T-helper 2 cell treated with Interferon-gamma antibody and Interleukin-4, amounts not matched to agents 5 μg/mL and 100 μg/mL, for 36 hours (primary cell): ENCODE measurements at regions not wholly inside any gene's neighbourhood (a gene's known extent, or its start where the extent isn't known, plus 50 kb on each side); places are given as distances from the start of the nearest gene placed in this dataset.

Experiments
- DNase-seq: peaks from one replicate; pipeline ENCODE4 v3.0.0; 2021; ENCODE audit warnings: low spot score
- H3K27ac Mint-ChIP-seq: one replicate; pipeline ENCODE4 v1.8.0; 2021; ENCODE audit warnings: mild to moderate bottlenecking, mixed read lengths
- H3K27me3 Mint-ChIP-seq: one replicate; pipeline ENCODE4 v1.8.0; 2021; ENCODE audit warnings: low read depth, mixed read lengths
- H3K36me3 Mint-ChIP-seq: one replicate; pipeline ENCODE4 v1.8.0; 2021; ENCODE audit warnings: low read depth, mixed read lengths
- H3K4me1 Mint-ChIP-seq: one replicate; pipeline ENCODE4 v1.8.0; 2021; ENCODE audit warnings: low read depth, mixed read lengths
- H3K4me3 Mint-ChIP-seq: one replicate; pipeline ENCODE4 v1.8.0; 2022; ENCODE audit warnings: mild to moderate bottlenecking, moderate library complexity, mixed read lengths
- H3K9me3 Mint-ChIP-seq: one replicate; pipeline ENCODE4 v1.8.0; 2021; ENCODE audit warnings: mixed read lengths

GRCh38 chr4:106618956-106619355, 250.4 kb upstream of the GIMD1 start:
- Mint-ChIP-seq H3K9me3 (no peaks in the 10 kb centered on the region), H3K36me3 (no peaks in the 10 kb centered on the region), H3K27me3 (no peaks in the 10 kb centered on the region), H3K4me3 (no peak overlapping the region), H3K27ac (no peak overlapping the region), H3K4me1 (no peaks in the 10 kb centered on the region)
- no peak for DNase-seq

DNA sequence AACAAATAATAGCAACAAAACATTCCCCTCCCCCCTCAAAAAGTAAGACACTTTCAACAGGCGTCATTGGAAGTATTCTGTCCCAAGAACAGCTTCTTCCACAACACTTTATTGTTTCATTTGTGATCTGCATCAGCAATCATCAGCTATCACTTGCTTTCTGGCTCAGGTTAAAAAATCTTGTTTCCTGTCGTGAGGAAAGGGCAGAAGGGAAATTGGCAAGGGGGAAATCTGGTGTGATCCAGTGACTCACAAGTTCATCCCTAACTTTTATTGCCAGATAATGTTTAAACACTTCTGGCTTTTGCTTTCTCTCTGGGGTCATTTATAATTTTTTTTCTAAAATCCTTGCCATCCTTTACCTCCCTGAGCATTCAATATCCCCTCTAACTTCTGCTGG, 247.4 kb upstream of the GIMD1 start:
- Mint-ChIP-seq H3K27me3 (no peaks in the 10 kb centered on the region), H3K27ac (no peak overlapping the region), H3K4me1 (no peaks in the 10 kb centered on the region), H3K36me3 (no peaks in the 10 kb centered on the region), H3K9me3 (no peaks in the 10 kb centered on the region), H3K4me3 (no peak overlapping the region)
- DNase-seq: no peak

DNA sequence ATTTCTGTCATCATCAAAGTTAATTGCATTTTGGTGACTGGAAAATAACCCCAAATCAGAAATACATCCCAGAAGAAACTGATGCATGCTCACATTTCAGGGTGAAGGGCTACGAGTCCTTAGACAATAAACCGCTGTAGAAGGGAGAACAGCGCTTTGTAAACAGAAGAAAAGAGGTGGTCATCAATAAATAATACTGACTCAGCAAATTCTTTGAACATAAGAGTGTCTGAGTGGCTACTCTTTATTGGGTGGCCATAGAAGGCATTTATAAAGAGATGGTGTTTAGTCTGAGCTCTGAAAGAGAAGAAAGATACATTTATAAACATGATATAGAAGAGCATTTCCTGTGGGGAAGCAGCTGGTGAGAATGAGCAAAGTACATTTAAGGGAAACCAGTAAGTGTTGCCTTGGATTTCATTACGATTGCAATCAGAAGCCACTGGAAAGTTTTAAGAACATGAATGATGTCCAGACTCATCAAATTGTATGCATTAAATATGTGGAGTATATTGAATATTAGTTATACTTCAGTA, 246.9 kb upstream of the GIMD1 start:
- no peak for DNase-seq
- no peaks in the 10 kb centered on the region for H3K36me3 Mint-ChIP-seq
- H3K4me3 Mint-ChIP-seq: no peak overlapping the region
- H3K9me3 Mint-ChIP-seq: no peaks in the 10 kb centered on the region
- H3K4me1 Mint-ChIP-seq: no peaks in the 10 kb centered on the region
- no peaks in the 10 kb centered on the region for H3K27me3 Mint-ChIP-seq
- H3K27ac Mint-ChIP-seq: no peak overlapping the region

GRCh38 chr4:106614441-106614840, 245.9 kb upstream of the GIMD1 start:
- no peak for DNase-seq
- Mint-ChIP-seq H3K27ac (no peak overlapping the region), H3K4me3 (no peak overlapping the region), H3K4me1 (no peaks in the 10 kb centered on the region), H3K36me3 (no peaks in the 10 kb centered on the region), H3K9me3 (no peaks in the 10 kb centered on the region), H3K27me3 (no peaks in the 10 kb centered on the region)

- Mint-ChIP-seq H3K9me3 (no peaks in the 10 kb centered on the region), H3K4me1 (no peaks in the 10 kb centered on the region)
These were observed 241.3 kb upstream of the GIMD1 start for GRCh38 chr4:106609917-106610316.

DNA sequence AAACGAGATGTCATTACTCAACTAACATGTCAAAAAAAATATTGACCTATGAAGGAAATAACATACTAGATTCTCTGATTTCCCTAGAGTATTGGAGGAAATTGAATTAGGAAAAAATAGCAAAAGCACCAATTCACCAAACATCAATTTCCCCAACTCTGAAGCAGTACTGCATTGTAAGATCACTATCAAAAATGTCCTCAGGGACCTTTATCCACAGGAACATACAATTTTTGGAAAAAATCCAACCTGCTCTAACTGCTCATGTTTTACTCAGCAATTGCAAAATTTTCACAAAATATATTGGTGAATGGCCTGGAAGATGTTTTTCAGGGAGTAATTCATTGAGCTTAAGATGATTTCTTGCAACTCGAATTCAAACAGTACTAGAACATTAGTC, 239.0 kb upstream of the GIMD1 start:
- DNase-seq: no peak
- Mint-ChIP-seq H3K4me3 (no peak overlapping the region), H3K4me1 (no peaks in the 10 kb centered on the region), H3K36me3 (no peaks in the 10 kb centered on the region), H3K27me3 (no peaks in the 10 kb centered on the region), H3K9me3 (no peaks in the 10 kb centered on the region), H3K27ac (no peak overlapping the region)

More at GRCh38 chr4:106609917-106610316, 241.3 kb upstream of the GIMD1 start:
- Mint-ChIP-seq H3K27ac (no peak overlapping the region), H3K4me3 (no peak overlapping the region), H3K36me3 (no peaks in the 10 kb centered on the region), H3K27me3 (no peaks in the 10 kb centered on the region)
- no peak for DNase-seq

DNA sequence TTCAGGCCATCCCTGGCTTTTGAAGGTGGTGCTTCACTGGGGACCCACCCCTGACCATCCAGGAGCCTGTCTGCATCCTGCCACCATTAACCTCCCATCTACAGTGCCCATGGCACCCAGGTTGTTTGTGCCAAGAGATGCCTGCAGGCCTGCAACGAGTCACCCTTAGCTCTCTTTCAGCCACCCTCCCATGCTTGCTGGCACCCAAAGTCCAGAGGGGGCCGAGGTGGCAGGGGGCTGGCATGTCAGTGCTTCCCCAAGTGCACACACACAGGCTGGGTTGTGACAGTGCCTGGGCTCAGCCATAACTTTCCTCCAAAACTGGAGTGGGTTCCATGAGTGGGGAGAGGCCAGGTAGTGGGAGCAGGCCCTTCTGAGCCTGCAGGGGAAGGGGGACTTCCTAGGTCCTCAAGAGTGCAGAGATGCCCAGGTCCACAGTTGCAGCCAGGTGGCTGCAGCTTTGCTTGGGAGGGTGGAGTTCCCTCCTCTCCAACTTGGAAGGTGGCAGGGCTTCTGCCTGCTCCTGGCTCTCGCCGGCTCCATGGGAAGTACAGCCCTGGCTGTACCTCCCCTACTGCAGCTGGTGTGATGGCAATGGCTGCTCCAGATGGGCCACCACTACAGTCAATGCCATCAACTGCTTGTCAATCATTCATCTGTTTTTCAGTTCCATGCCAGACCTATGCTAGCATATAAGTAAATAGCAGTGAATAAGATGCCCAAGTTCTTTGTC, 235.9 kb upstream of the GIMD1 start:
- Mint-ChIP-seq H3K27ac (no peak overlapping the region), H3K4me3 (no peak overlapping the region), H3K36me3 (no peaks in the 10 kb centered on the region), H3K27me3 (no peaks in the 10 kb centered on the region), H3K4me1 (no peaks in the 10 kb centered on the region), H3K9me3 (no peaks in the 10 kb centered on the region)
- no peak for DNase-seq

DNA sequence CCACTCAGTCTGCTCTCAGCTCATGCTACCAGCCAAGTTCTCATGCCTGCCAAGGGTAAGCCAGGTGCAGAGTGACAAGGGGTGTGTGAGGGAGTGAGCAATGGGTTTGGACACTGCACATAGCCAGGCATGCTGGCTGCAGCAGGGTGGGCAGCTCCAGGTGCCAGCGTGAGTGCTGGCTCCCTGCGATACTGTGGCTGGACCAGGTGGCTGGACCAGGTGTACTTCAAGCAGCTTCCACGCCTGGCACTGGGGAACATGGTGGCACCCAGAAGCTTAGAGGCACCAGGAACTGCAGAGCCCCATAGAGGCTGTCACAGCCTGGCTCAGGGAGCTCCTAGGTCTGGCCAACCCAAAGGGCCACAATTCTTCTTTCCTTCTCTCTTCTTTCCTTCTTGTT, 234.9 kb upstream of the GIMD1 start:
- no peak for DNase-seq
- Mint-ChIP-seq H3K27ac (no peak overlapping the region), H3K4me1 (no peaks in the 10 kb centered on the region), H3K36me3 (no peaks in the 10 kb centered on the region), H3K4me3 (no peak overlapping the region), H3K9me3 (no peaks in the 10 kb centered on the region), H3K27me3 (no peaks in the 10 kb centered on the region)

DNA sequence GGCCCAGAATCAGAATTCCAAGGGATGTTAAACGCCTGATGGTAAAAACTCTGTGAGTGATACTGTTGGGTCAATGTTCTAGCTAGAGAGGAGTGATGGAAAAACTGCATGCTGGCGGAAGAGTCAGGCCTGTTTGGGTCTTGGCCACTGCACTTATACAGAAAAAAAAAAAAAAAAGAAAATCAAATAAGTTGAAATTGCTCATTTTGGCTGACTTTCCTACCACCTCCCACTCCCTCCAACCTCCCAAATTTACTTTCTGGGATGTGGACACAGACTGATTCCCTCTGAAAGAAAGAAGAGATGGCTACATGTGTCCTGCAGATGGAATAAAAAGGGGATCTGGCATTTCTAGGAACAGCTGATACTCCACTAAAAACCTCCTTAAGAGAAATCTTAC, 234.1 kb upstream of the GIMD1 start:
- H3K4me3 Mint-ChIP-seq: no peak overlapping the region
- no peaks in the 10 kb centered on the region for H3K27me3 Mint-ChIP-seq
- H3K9me3 Mint-ChIP-seq: no peaks in the 10 kb centered on the region
- DNase-seq: no peak
- H3K36me3 Mint-ChIP-seq: no peaks in the 10 kb centered on the region
- H3K27ac Mint-ChIP-seq: no peak overlapping the region
- no peaks in the 10 kb centered on the region for H3K4me1 Mint-ChIP-seq

- DNase-seq: no peak
- no peaks in the 10 kb centered on the region for H3K27me3 Mint-ChIP-seq
- no peaks in the 10 kb centered on the region for H3K9me3 Mint-ChIP-seq
- no peaks in the 10 kb centered on the region for H3K4me1 Mint-ChIP-seq
- no peaks in the 10 kb centered on the region for H3K36me3 Mint-ChIP-seq
- H3K4me3 Mint-ChIP-seq: no peak overlapping the region
- no peak overlapping the region for H3K27ac Mint-ChIP-seq
These were observed 232.9 kb upstream of the GIMD1 start for GRCh38 chr4:106601519-106601918.

GRCh38 chr4:106595906-106596305, 227.3 kb upstream of the GIMD1 start:
- Mint-ChIP-seq H3K4me1 (no peaks in the 10 kb centered on the region), H3K36me3 (no peaks in the 10 kb centered on the region), H3K27me3 (no peaks in the 10 kb centered on the region), H3K9me3 (no peaks in the 10 kb centered on the region), H3K4me3 (no peak overlapping the region), H3K27ac (no peak overlapping the region)
- no peak for DNase-seq

GRCh38 chr4:106594291-106594952, 225.8 kb upstream of the GIMD1 start:
- no peaks in the 10 kb centered on the region for H3K9me3 Mint-ChIP-seq
- H3K4me3 Mint-ChIP-seq: no peak overlapping the region
- no peaks in the 10 kb centered on the region for H3K4me1 Mint-ChIP-seq
- no peak for DNase-seq
- H3K27me3 Mint-ChIP-seq: no peaks in the 10 kb centered on the region
- no peaks in the 10 kb centered on the region for H3K36me3 Mint-ChIP-seq
- H3K27ac Mint-ChIP-seq: no peak overlapping the region

GRCh38 chr4:106588891-106589290, 220.3 kb upstream of the GIMD1 start:
- H3K9me3 Mint-ChIP-seq: no peaks in the 10 kb centered on the region
- no peak overlapping the region for H3K4me3 Mint-ChIP-seq

GRCh38 chr4:106587558-106587957, 219.0 kb upstream of the GIMD1 start:
- H3K36me3 Mint-ChIP-seq: no peaks in the 10 kb centered on the region
- H3K4me1 Mint-ChIP-seq: no peaks in the 10 kb centered on the region
- DNase-seq: no peak
- H3K27ac Mint-ChIP-seq: no peak overlapping the region
- no peaks in the 10 kb centered on the region for H3K9me3 Mint-ChIP-seq
- no peak overlapping the region for H3K4me3 Mint-ChIP-seq
- no peaks in the 10 kb centered on the region for H3K27me3 Mint-ChIP-seq

More at GRCh38 chr4:106588891-106589290, 220.3 kb upstream of the GIMD1 start:
- Mint-ChIP-seq H3K4me1 (no peaks in the 10 kb centered on the region), H3K27ac (no peak overlapping the region), H3K36me3 (no peaks in the 10 kb centered on the region), H3K27me3 (no peaks in the 10 kb centered on the region)
- no peak for DNase-seq
